Fibroblast of mammary gland (primary cell): ENCODE measurements at regions not wholly inside any gene's neighbourhood (a gene's known extent, or its start where the extent isn't known, plus 50 kb on each side); places are given as distances from the start of the nearest gene placed in this dataset.

ENCODE experiments used
- DNase-seq: peaks from one replicate; pipeline ENCODE4 v3.0.0-alpha.2; 2010; ENCODE audit warnings: low read depth
- H3K4me3 ChIP-seq: 2 replicates; pipeline ENCODE4 v1.5.1; 2011; ENCODE audit warnings: low read depth, mild to moderate bottlenecking, low read length, moderate library complexity; ENCODE audit not compliant: control insufficient read depth
- CTCF ChIP-seq: conservative IDR thresholded peaks from 2 replicates; pipeline ENCODE4 v1.5.1; 2011; ENCODE audit warnings: low read depth, low read length, inconsistent platforms; ENCODE audit not compliant: control insufficient read depth, insufficient read depth

- H3K4me3 ChIP-seq, result no peak overlapping the region
- no peak for DNase-seq
- no peak for TF ChIP-seq CTCF
Measured at GRCh38 chr12:87182696-87183233, 846.4 kb downstream of the C12orf50 start.

- TF ChIP-seq CTCF, result no peak
- no peak overlapping the region for H3K4me3 ChIP-seq
- no peak for DNase-seq
Measured at GRCh38 chr12:87171356-87171755, 857.8 kb downstream of the C12orf50 start.

GRCh38 chr12:87169010-87169409 lies 860.2 kb downstream of the C12orf50 start:
- DNase-seq, result no peak
- no peak for TF ChIP-seq CTCF
- no peak overlapping the region for H3K4me3 ChIP-seq

GRCh38 chr12:87165733-87166375 lies 863.3 kb downstream of the C12orf50 start:
- TF ChIP-seq CTCF, result no peak
- DNase-seq, result no peak
- H3K4me3 ChIP-seq, result no peak overlapping the region

- no peak for DNase-seq
- no peak for TF ChIP-seq CTCF
- no peak overlapping the region for H3K4me3 ChIP-seq
Measured at GRCh38 chr12:87163122-87163521, 866.1 kb downstream of the C12orf50 start.

- no peak overlapping the region for H3K4me3 ChIP-seq
- DNase-seq, result no peak
- no peak for TF ChIP-seq CTCF
Measured at GRCh38 chr12:87160848-87161601, 868.2 kb downstream of the C12orf50 start.
